ENCODE measurements at regions not wholly inside any gene's neighbourhood (a gene's known extent, or its start where the extent isn't known, plus 50 kb on each side); places are given as distances from the start of the nearest gene placed in this dataset.
A peak's percentile ranks its signal among the peaks of the same experiment; 100 is the strongest.

- no peaks in the 10 kb centered on the region for H3K27me3 ChIP-seq (ENCODE audit: insufficient read depth, low read length)
- no peaks in the 10 kb centered on the region for H3K36me3 ChIP-seq (ENCODE audit: insufficient read depth, low read length)
- no peak overlapping the region for H3K4me2 ChIP-seq (ENCODE audit: low read length)
- no peak overlapping the region for H3K27ac ChIP-seq (ENCODE audit: low read depth, low read length, poor library complexity, severe bottlenecking)
- H3K9ac ChIP-seq (ENCODE audit: low read length) = no peak overlapping the region
- H2AFZ ChIP-seq (ENCODE audit: low read length) = no peak overlapping the region
- H3K9me2 ChIP-seq (ENCODE audit: low read depth, low read length) = no peaks in the 10 kb centered on the region
- H3K4me1 ChIP-seq (ENCODE audit: insufficient read depth, low read length, severe bottlenecking) = no peaks in the 10 kb centered on the region
- H3K4me3 ChIP-seq (ENCODE audit: low read depth, low read length, poor library complexity, severe bottlenecking) = no peak overlapping the region
- no peaks in the 10 kb centered on the region for H3K79me2 ChIP-seq (ENCODE audit: insufficient read depth, low read length)
- H3F3A ChIP-seq (ENCODE audit: insufficient read depth, low read length) = no peaks in the 10 kb centered on the region
- no peaks in the 10 kb centered on the region for H3K9me3 ChIP-seq (ENCODE audit: low read length)
- TF ChIP-seq EZH2 (IDR thresholded peaks at IDR 0.05; ENCODE audit: borderline replicate concordance, low read length) = no peak
- peak; percentile 12; the same call in 1 of the 2 replicates for TF ChIP-seq CTCF (IDR thresholded peaks at IDR 0.05; ENCODE audit: low read length)
- H4K20me1 ChIP-seq (ENCODE audit: insufficient read depth, low read length) = no peaks in the 10 kb centered on the region
These were observed 137.9 kb upstream of the LRIG1 start for GRCh38 chr3:66638717-66639116.

- H3K27ac ChIP-seq (ENCODE audit: low read depth, low read length, poor library complexity, severe bottlenecking) = no peak overlapping the region
- no peak overlapping the region for H3K4me2 ChIP-seq (ENCODE audit: low read length)
- H3F3A ChIP-seq (ENCODE audit: insufficient read depth, low read length) = no peaks in the 10 kb centered on the region
- H3K9me3 ChIP-seq (ENCODE audit: low read length) = no peaks in the 10 kb centered on the region
- H3K9ac ChIP-seq (ENCODE audit: low read length) = no peak overlapping the region
- no peaks in the 10 kb centered on the region for H3K4me1 ChIP-seq (ENCODE audit: insufficient read depth, low read length, severe bottlenecking)
- no peaks in the 10 kb centered on the region for H4K20me1 ChIP-seq (ENCODE audit: insufficient read depth, low read length)
- no peak overlapping the region for H3K4me3 ChIP-seq (ENCODE audit: low read depth, low read length, poor library complexity, severe bottlenecking)
- no peaks in the 10 kb centered on the region for H3K79me2 ChIP-seq (ENCODE audit: insufficient read depth, low read length)
- TF ChIP-seq EZH2 (IDR thresholded peaks at IDR 0.05; ENCODE audit: borderline replicate concordance, low read length) = no peak
- no peak for TF ChIP-seq CTCF (IDR thresholded peaks at IDR 0.05; ENCODE audit: low read length)
- no peaks in the 10 kb centered on the region for H3K36me3 ChIP-seq (ENCODE audit: insufficient read depth, low read length)
- H3K9me2 ChIP-seq (ENCODE audit: low read depth, low read length) = no peaks in the 10 kb centered on the region
- H3K27me3 ChIP-seq (ENCODE audit: insufficient read depth, low read length) = no peaks in the 10 kb centered on the region
- H2AFZ ChIP-seq (ENCODE audit: low read length) = no peak overlapping the region
These were observed 139.1 kb upstream of the LRIG1 start for GRCh38 chr3:66639809-66640356.

GRCh38 chr3:66642019-66642418 is 141.2 kb upstream of the LRIG1 start:
- no peaks in the 10 kb centered on the region for H3K9me3 ChIP-seq (ENCODE audit: low read length)
- H4K20me1 ChIP-seq (ENCODE audit: insufficient read depth, low read length) = no peaks in the 10 kb centered on the region
- H3F3A ChIP-seq (ENCODE audit: insufficient read depth, low read length) = no peaks in the 10 kb centered on the region
- H3K36me3 ChIP-seq (ENCODE audit: insufficient read depth, low read length) = no peaks in the 10 kb centered on the region
- H3K4me2 ChIP-seq (ENCODE audit: low read length) = no peak overlapping the region
- no peaks in the 10 kb centered on the region for H3K79me2 ChIP-seq (ENCODE audit: insufficient read depth, low read length)
- no peaks in the 10 kb centered on the region for H3K9me2 ChIP-seq (ENCODE audit: low read depth, low read length)
- H3K9ac ChIP-seq (ENCODE audit: low read length) = no peak overlapping the region
- no peak overlapping the region for H3K4me3 ChIP-seq (ENCODE audit: low read depth, low read length, poor library complexity, severe bottlenecking)
- no peak overlapping the region for H2AFZ ChIP-seq (ENCODE audit: low read length)
- H3K27me3 ChIP-seq (ENCODE audit: insufficient read depth, low read length) = no peaks in the 10 kb centered on the region
- no peak for TF ChIP-seq CTCF (IDR thresholded peaks at IDR 0.05; ENCODE audit: low read length)
- TF ChIP-seq EZH2 (IDR thresholded peaks at IDR 0.05; ENCODE audit: borderline replicate concordance, low read length) = no peak
- no peak overlapping the region for H3K27ac ChIP-seq (ENCODE audit: low read depth, low read length, poor library complexity, severe bottlenecking)
- H3K4me1 ChIP-seq (ENCODE audit: insufficient read depth, low read length, severe bottlenecking) = no peaks in the 10 kb centered on the region
